ENCODE measurements at regions not wholly inside any gene's neighbourhood (a gene's known extent, or its start where the extent isn't known, plus 50 kb on each side); places are given as distances from the start of the nearest gene placed in this dataset.

GRCh38 chr12:124372831-124373230, 77.9 kb downstream of the RFLNA start:
- H3K27ac ChIP-seq = no peak overlapping the region
- TF ChIP-seq ZFX (IDR thresholded peaks at IDR 0.05) (no peak), CTCF (conservative IDR thresholded peaks at IDR 0.05) (no peak)

GRCh38 chr12:124371970-124372555, 77.2 kb downstream of the RFLNA start:
- no peak overlapping the region for H3K27ac ChIP-seq
- TF ChIP-seq CTCF (conservative IDR thresholded peaks at IDR 0.05) = no peak
- TF ChIP-seq ZFX (IDR thresholded peaks at IDR 0.05) = no peak

- TF ChIP-seq CTCF (conservative IDR thresholded peaks at IDR 0.05) (no peak), ZFX (IDR thresholded peaks at IDR 0.05) (no peak)
- H3K27ac ChIP-seq = no peak overlapping the region; the same call in 1 of the 2 replicates
Measured at GRCh38 chr12:124371366-124371765, 76.5 kb downstream of the RFLNA start.

- TF ChIP-seq CTCF (conservative IDR thresholded peaks at IDR 0.05) (no peak), ZFX (IDR thresholded peaks at IDR 0.05) (no peak)
- peak overlapping the region; percentile 87 for H3K27ac ChIP-seq
Measured at GRCh38 chr12:124370851-124371250, 76.0 kb downstream of the RFLNA start.

GRCh38 chr12:124370384-124370783, 75.5 kb downstream of the RFLNA start:
- TF ChIP-seq CTCF (conservative IDR thresholded peaks at IDR 0.05) (no peak), ZFX (IDR thresholded peaks at IDR 0.05) (no peak)
- peak overlapping the region; percentile 87 for H3K27ac ChIP-seq

- TF ChIP-seq ZFX (IDR thresholded peaks at IDR 0.05) = peak; percentile 74; the same call in 1 of the 2 replicates
- no peak for TF ChIP-seq CTCF (conservative IDR thresholded peaks at IDR 0.05)
- H3K27ac ChIP-seq = peak overlapping the region; percentile 87
Measured at GRCh38 chr12:124369827-124370378, 75.0 kb downstream of the RFLNA start.

GRCh38 chr12:124369055-124369826, 74.3 kb downstream of the RFLNA start:
- no peak; the same call in 1 of the 2 replicates for TF ChIP-seq CTCF (conservative IDR thresholded peaks at IDR 0.05)
- 0 out of 2 replicates have a peak, but pooled peaks have one; percentile 79 for TF ChIP-seq ZFX (IDR thresholded peaks at IDR 0.05)

More at GRCh38 chr12:124369055-124369826, 74.3 kb downstream of the RFLNA start:
- H3K27ac ChIP-seq = peak overlapping the region; percentile 87

All from C4-2B (cell line).